Neuronal stem cell (in vitro differentiated cells): ENCODE measurements at regions not wholly inside any gene's neighbourhood (a gene's known extent, or its start where the extent isn't known, plus 50 kb on each side); places are given as distances from the start of the nearest gene placed in this dataset.

ENCODE experiments used
- DNase-seq: peaks from one replicate; pipeline ENCODE4 v3.0.0-alpha.2; 2013; ENCODE audit warnings: low spot score
- H2AFZ ChIP-seq: one replicate; pipeline ENCODE4 v1.6.1; 2013; ENCODE audit warnings: mild to moderate bottlenecking, low read length, inconsistent platforms
- H2AK5ac ChIP-seq: 2 replicates; pipeline ENCODE4 v1.6.1; 2013; ENCODE audit warnings: low read depth, mild to moderate bottlenecking, inconsistent platforms, low read length, moderate library complexity, mixed read lengths
- H2BK120ac ChIP-seq: 2 replicates; pipeline ENCODE4 v1.6.1; 2013; ENCODE audit warnings: low read depth, mild to moderate bottlenecking, inconsistent platforms, low read length, moderate library complexity, mixed read lengths
- H2BK12ac ChIP-seq: one replicate; pipeline ENCODE4 v1.6.1; 2013; ENCODE audit warnings: low read length, inconsistent platforms
- H2BK15ac ChIP-seq: 2 replicates; pipeline ENCODE4 v1.6.1; 2013; ENCODE audit warnings: mild to moderate bottlenecking, low read length, inconsistent platforms, mixed read lengths
- H2BK5ac ChIP-seq: one replicate; pipeline ENCODE4 v1.6.1; 2013; ENCODE audit warnings: inconsistent platforms, mild to moderate bottlenecking, low read length, moderate library complexity
- H3K14ac ChIP-seq: one replicate; pipeline ENCODE4 v1.6.1; 2013; ENCODE audit warnings: low read length, inconsistent platforms
- H3K18ac ChIP-seq: 2 replicates; pipeline ENCODE4 v1.6.1; 2013; ENCODE audit warnings: low read length, inconsistent platforms
- H3K23ac ChIP-seq: 2 replicates; pipeline ENCODE4 v1.6.1; 2013; ENCODE audit warnings: low read depth, mild to moderate bottlenecking, mixed read lengths, low read length, inconsistent platforms; ENCODE audit not compliant: poor library complexity
- H3K27ac ChIP-seq: replicated peaks from 3 replicates; pipeline ENCODE4 v1.5.1; 2013; ENCODE audit warnings: low read length, inconsistent platforms
- H3K27me3 ChIP-seq, 3 experiments: 2 replicates each; pipeline ENCODE4 v1.6.1; 2013; ENCODE audit warnings: low read length in 3 of 3, mild to moderate bottlenecking in 2 of 3, inconsistent platforms in 1 of 3, low read depth in 1 of 3, mixed read lengths in 1 of 3, moderate library complexity in 1 of 3; ENCODE audit not compliant: control insufficient read depth in 3 of 3, insufficient read depth in 3 of 3
- H3K36me3 ChIP-seq, 2 donors: replicated peaks in 1 of 2; 2 replicates each; pipeline ENCODE4 v1.6.1; 2013; ENCODE audit warnings: low read length in 2 of 2; ENCODE audit not compliant: control insufficient read depth in 2 of 2, insufficient read depth in 2 of 2
- H3K4ac ChIP-seq: 2 replicates; pipeline ENCODE4 v1.6.1; 2013; ENCODE audit warnings: inconsistent platforms, mild to moderate bottlenecking, low read length, moderate library complexity
- H3K4me1 ChIP-seq, 2 donors: 1 replicate in 1 of 2; 2 replicates in 1 of 2; pipeline ENCODE4 v1.6.1; 2013; ENCODE audit warnings: low read length in 2 of 2, low read depth in 1 of 2; ENCODE audit not compliant: control insufficient read depth in 2 of 2, insufficient read depth in 1 of 2
- H3K4me2 ChIP-seq: one replicate; pipeline ENCODE4 v1.6.1; 2013; ENCODE audit warnings: mild to moderate bottlenecking, low read length, inconsistent platforms; ENCODE audit not compliant: insufficient read depth, poor library complexity, severe bottlenecking
- H3K4me3 ChIP-seq, 2 donors: 2 replicates each; pipeline ENCODE4 v1.5.1; 2013; ENCODE audit warnings: low read length in 2 of 2, mild to moderate bottlenecking in 2 of 2, inconsistent platforms in 1 of 2, moderate library complexity in 1 of 2
- H3K79me1 ChIP-seq: one replicate; pipeline ENCODE4 v1.6.1; 2013; ENCODE audit warnings: low read depth, mild to moderate bottlenecking, inconsistent platforms, low read length, moderate library complexity
- H3K9ac ChIP-seq: one replicate; pipeline ENCODE4 v1.6.1; 2013; ENCODE audit warnings: mild to moderate bottlenecking, low read depth, low read length, inconsistent platforms; ENCODE audit not compliant: poor library complexity
- H3K9me3 ChIP-seq, 2 donors: replicated peaks in 1 of 2; 2 replicates each; pipeline versions ENCODE3 to v1.6.1; 2013; ENCODE audit warnings: low read length in 2 of 2, mild to moderate bottlenecking in 2 of 2, inconsistent platforms in 1 of 2, low read depth in 1 of 2, mixed read lengths in 1 of 2, moderate library complexity in 1 of 2; ENCODE audit not compliant: control insufficient read depth in 2 of 2, insufficient read depth in 1 of 2
- H4K8ac ChIP-seq: one replicate; pipeline ENCODE4 v1.6.1; 2013; ENCODE audit warnings: low read depth, mild to moderate bottlenecking, inconsistent platforms, low read length, moderate library complexity
- H4K91ac ChIP-seq: one replicate; pipeline ENCODE4 v1.6.1; 2013; ENCODE audit warnings: low read length, low read depth, mild to moderate bottlenecking, inconsistent platforms; ENCODE audit not compliant: poor library complexity
- WGBS, 2 donors: extraction: QIAGEN DNeasy Blood & Tissue Kit; methylation state at CpG; one replicate each; pipeline ENCODE4 v1.1.7; 2013; ENCODE audit warnings: missing lambda C conversion rate in 2 of 2, mixed read lengths in 1 of 2; ENCODE audit not compliant: insufficient read length in 2 of 2, insufficient replicate concordance in 1 of 2; ENCODE audit errors: extremely low coverage in 2 of 2; 5-methylcytosine and 5-hydroxymethylcytosine counted together

DNA sequence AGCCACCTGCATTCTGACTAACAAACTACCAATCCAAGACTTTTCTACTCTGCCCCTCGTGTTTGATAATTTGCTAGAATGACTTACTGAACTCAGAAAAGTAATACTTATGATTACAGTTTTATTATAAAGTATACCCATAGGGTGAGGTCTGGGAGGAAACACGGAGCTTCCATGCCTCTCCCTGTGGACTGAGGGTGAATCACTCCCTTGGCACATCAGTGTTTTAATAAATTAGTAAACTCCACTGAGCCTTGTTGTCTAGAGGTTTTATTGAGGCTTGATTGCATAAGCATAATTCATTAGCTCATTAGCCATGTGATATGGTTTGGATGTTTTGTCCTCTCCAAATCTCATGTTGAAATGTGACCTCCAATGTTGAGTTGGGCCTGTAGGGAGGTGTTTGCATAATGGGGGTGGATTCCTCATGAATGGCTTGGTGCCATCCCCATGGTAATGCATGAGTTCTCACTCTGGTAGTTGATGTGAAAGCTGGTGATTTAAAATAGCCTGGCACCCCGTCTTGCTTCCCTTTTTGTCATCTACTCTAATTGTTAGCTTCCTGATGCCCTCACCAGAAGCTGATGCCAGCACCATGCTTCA lies 233.6 kb upstream of the TRPC7 start:
- H3K18ac ChIP-seq = no peak overlapping the region
- no peak overlapping the region for H2BK120ac ChIP-seq
- WGBS, 2 donors = no CpG with 5 or more reads among the region's 3 CpGs

DNA sequence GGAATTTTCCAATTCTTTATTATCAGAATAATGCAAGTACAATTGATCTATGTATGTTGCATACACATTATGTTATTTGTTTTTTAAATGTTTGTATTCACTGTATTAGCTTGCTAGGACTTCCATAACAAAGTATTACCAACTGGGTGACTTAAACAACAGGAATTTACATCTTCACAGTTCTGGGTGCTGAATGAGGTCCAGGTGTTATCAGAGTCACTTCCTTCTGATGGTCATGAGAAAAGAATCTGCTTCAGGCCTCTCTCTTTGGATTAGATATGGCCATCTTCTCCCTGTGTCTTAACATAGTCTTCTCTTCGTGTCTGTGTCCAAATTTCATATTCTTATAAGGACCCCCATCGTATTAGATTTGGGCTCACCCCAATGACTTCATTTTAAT lies 229.1 kb upstream of the TRPC7 start:
- H4K91ac ChIP-seq = no peak overlapping the region
- H2BK15ac ChIP-seq = no peak overlapping the region
- no peak overlapping the region for H4K8ac ChIP-seq
- no peak overlapping the region for H3K9ac ChIP-seq
- H3K18ac ChIP-seq = no peak overlapping the region
- H3K27me3 ChIP-seq = no peaks in the 10 kb centered on the region
- H3K4me2 ChIP-seq = no peak overlapping the region
- H3K4ac ChIP-seq = no peak overlapping the region
- no peaks in the 10 kb centered on the region for H3K36me3 ChIP-seq
- H3K14ac ChIP-seq = no peak overlapping the region
- no peak overlapping the region for H2AK5ac ChIP-seq
- no peak overlapping the region for H3K4me3 ChIP-seq
- no peaks in the 10 kb centered on the region for H3K9me3 ChIP-seq
- H3K79me1 ChIP-seq = no peaks in the 10 kb centered on the region
- no peak overlapping the region for H2AFZ ChIP-seq
- no peak overlapping the region for H2BK5ac ChIP-seq
- H2BK120ac ChIP-seq = no peak overlapping the region
- no peak for DNase-seq
- H3K27ac ChIP-seq = no peak overlapping the region
- no peak overlapping the region for H2BK12ac ChIP-seq
- H3K23ac ChIP-seq = no peak overlapping the region
- H3K4me1 ChIP-seq = no peaks in the 10 kb centered on the region
- no CpG with 5 or more reads among the region's 2 CpGs for WGBS, 2 donors

More for the DNA sequence above, 233.6 kb upstream of the TRPC7 start:
- no peak overlapping the region for H2AK5ac ChIP-seq
- no peak overlapping the region for H2BK12ac ChIP-seq
- H3K79me1 ChIP-seq = no peaks in the 10 kb centered on the region
- DNase-seq = no peak
- H2BK5ac ChIP-seq = no peak overlapping the region
- no peaks in the 10 kb centered on the region for H3K4me1 ChIP-seq
- no peak overlapping the region for H3K4me3 ChIP-seq
- no peak overlapping the region for H2BK15ac ChIP-seq
- no peak overlapping the region for H4K91ac ChIP-seq
- no peak overlapping the region for H3K23ac ChIP-seq
- H3K9me3 ChIP-seq = peaks cover 0 to 3% of the 10 kb centered on the region in 2 donors
- H4K8ac ChIP-seq = no peak overlapping the region
- H3K4me2 ChIP-seq = no peak overlapping the region
- H3K4ac ChIP-seq = no peak overlapping the region
- H3K9ac ChIP-seq = no peak overlapping the region
- H3K14ac ChIP-seq = no peak overlapping the region
- H3K36me3 ChIP-seq = no peaks in the 10 kb centered on the region
- no peak overlapping the region for H2AFZ ChIP-seq
- H3K27ac ChIP-seq = no peak overlapping the region
- no peaks in the 10 kb centered on the region for H3K27me3 ChIP-seq

DNA sequence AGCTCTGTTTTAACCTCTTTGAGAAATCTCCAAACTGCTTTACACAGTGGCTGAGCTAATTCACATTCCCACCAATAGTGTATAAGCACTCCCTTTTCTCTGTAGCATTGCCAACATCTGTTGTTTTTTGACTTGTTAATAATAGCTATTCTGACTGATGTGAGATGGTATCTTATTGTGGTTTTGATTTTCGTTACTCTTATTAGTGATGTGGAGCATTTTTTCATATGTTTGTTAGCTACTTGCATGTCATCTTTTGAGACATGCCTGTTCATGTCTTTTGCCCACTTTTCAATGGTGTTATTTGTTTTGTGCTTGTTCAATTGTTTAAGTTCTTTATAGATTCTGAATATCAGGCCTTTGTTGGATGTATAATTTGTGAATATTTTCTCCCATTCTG lies 225.2 kb upstream of the TRPC7 start:
- no peak overlapping the region for H2BK120ac ChIP-seq
- no peak overlapping the region for H3K4me2 ChIP-seq
- no CpG with 5 or more reads among the region's 1 CpG for WGBS, 2 donors
- no peak overlapping the region for H4K91ac ChIP-seq
- no peak overlapping the region for H3K4ac ChIP-seq
- no peaks in the 10 kb centered on the region for H3K4me1 ChIP-seq
- no peaks in the 10 kb centered on the region for H3K27me3 ChIP-seq
- no peak overlapping the region for H4K8ac ChIP-seq
- H3K79me1 ChIP-seq = no peaks in the 10 kb centered on the region
- no peak overlapping the region for H3K4me3 ChIP-seq
- no peak overlapping the region for H2AK5ac ChIP-seq
- H3K27ac ChIP-seq = no peak overlapping the region
- H3K9ac ChIP-seq = no peak overlapping the region
- H3K9me3 ChIP-seq = no peaks in the 10 kb centered on the region
- H2AFZ ChIP-seq = no peak overlapping the region
- no peaks in the 10 kb centered on the region for H3K36me3 ChIP-seq
- no peak overlapping the region for H2BK15ac ChIP-seq
- no peak overlapping the region for H3K18ac ChIP-seq
- no peak for DNase-seq
- no peak overlapping the region for H3K14ac ChIP-seq
- H3K23ac ChIP-seq = no peak overlapping the region
- H2BK5ac ChIP-seq = no peak overlapping the region
- H2BK12ac ChIP-seq = no peak overlapping the region

DNA sequence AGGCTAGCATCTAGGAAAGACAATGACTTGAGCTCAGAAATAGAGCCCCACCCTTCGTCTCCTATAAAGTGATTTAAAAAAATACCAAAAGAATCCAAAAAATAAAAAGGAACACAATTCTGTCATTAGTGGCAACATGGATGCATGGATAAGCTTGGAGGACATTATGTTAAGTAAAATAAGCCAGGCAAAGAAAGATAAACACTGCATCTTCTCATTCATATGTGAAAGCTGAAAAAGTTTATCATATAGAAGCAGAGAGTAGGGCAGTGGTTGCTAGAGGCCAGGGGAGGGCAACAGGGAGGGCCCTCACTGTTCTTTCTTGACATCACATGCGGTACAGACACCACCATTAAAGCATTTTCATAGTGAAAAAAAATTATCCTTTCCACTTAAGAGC lies 220.9 kb upstream of the TRPC7 start:
- Histone ChIP-seq H2AK5ac (no peak overlapping the region), H3K23ac (no peak overlapping the region), H2BK5ac (no peak overlapping the region), H3K4ac (no peak overlapping the region), H4K91ac (no peak overlapping the region), H3K4me1 (no peaks in the 10 kb centered on the region), H3K14ac (no peak overlapping the region), H3K27ac (no peak overlapping the region), H3K36me3 (no peaks in the 10 kb centered on the region), H3K18ac (no peak overlapping the region), H3K27me3 (no peaks in the 10 kb centered on the region), H3K4me3 (no peak overlapping the region), H2BK15ac (no peak overlapping the region), H2AFZ (no peak overlapping the region), H2BK12ac (no peak overlapping the region), H3K79me1 (no peaks in the 10 kb centered on the region), H3K4me2 (no peak overlapping the region), H3K9me3 (no peaks in the 10 kb centered on the region), H3K9ac (no peak overlapping the region), H2BK120ac (no peak overlapping the region), H4K8ac (no peak overlapping the region)
- no peak for DNase-seq
- no CpG with 5 or more reads among the region's 2 CpGs for WGBS, 2 donors
